ENCODE measurements at regions not wholly inside any gene's neighbourhood (a gene's known extent, or its start where the extent isn't known, plus 50 kb on each side); places are given as distances from the start of the nearest gene placed in this dataset.

DNA sequence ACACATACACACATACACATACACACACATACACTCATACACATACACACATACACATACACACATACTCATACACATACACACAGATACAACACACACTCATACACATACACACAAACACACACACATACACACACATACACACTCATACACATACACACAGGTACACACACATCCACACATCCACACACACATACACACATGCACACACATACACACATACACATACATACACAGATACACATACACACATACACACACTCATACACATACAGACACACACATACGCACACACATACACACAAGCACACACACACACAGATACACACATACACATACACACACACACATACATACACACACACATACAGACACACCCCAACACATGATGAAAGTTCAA lies 729.1 kb upstream of the SOX11 start:
- Histone ChIP-seq H3K9ac (ENCODE audit: insufficient read depth, low read depth, low read length) (no peak overlapping the region), H3K4me3 (replicated peaks in 1 of 3; ENCODE audit: insufficient read depth in 1 of 3, low read depth in 2 of 3, low read length in 3 of 3) (no peak overlapping the region), H2AFZ (ENCODE audit: low read length) (no peak overlapping the region), H3K4me2 (ENCODE audit: low read depth, low read length) (no peak overlapping the region), H3K27me3 (ENCODE audit: control insufficient read depth in 1 of 2, insufficient read depth in 2 of 2, low read length in 2 of 2) (no peaks in the 10 kb centered on the region), H3K27ac (ENCODE audit: extremely low read length, insufficient read depth, low read length) (no peak overlapping the region), H3K36me3 (replicated peaks in 1 of 2; ENCODE audit: control insufficient read depth in 1 of 2, insufficient read depth in 2 of 2, low read length in 2 of 2) (no peaks in the 10 kb centered on the region), H3K79me2 (ENCODE audit: insufficient read depth, low read length) (no peaks in the 10 kb centered on the region), H3K4me1 (ENCODE audit: insufficient read depth, low read length) (no peaks in the 10 kb centered on the region), H4K20me1 (ENCODE audit: insufficient read depth, low read length) (no peaks in the 10 kb centered on the region), H3K9me3 (ENCODE audit: low read length) (peaks cover 11% of the 10 kb centered on the region)
- peak; percentile 57 for FAIRE-seq
- in situ Hi-C loops (cut with HindIII; ENCODE audit: extremely low pct_ligation_motif_present, low pct_unique_long_range_greater_than_20kb), result no loop called here
- POLR2A ChIA-PET, result no interaction called here
- ATAC-seq, result no peak
- no TSS peak for BruUV-seq (replicated peaks)
- intact Hi-C loops (cut with micrococcal nuclease; ENCODE audit: unreplicated experiment), result no loop called here
- 0% methylated on average over 1 of the region's 1 CpG for WGBS (ENCODE audit: low lambda C conversion rate)
- DNase-seq (ENCODE audit: low spot score), result no peak
- CTCF ChIA-PET (ENCODE audit: low intra/inter-chr PET ratio, low total read pairs), result no interaction called here
- TF ChIP-seq, protein P1, sequence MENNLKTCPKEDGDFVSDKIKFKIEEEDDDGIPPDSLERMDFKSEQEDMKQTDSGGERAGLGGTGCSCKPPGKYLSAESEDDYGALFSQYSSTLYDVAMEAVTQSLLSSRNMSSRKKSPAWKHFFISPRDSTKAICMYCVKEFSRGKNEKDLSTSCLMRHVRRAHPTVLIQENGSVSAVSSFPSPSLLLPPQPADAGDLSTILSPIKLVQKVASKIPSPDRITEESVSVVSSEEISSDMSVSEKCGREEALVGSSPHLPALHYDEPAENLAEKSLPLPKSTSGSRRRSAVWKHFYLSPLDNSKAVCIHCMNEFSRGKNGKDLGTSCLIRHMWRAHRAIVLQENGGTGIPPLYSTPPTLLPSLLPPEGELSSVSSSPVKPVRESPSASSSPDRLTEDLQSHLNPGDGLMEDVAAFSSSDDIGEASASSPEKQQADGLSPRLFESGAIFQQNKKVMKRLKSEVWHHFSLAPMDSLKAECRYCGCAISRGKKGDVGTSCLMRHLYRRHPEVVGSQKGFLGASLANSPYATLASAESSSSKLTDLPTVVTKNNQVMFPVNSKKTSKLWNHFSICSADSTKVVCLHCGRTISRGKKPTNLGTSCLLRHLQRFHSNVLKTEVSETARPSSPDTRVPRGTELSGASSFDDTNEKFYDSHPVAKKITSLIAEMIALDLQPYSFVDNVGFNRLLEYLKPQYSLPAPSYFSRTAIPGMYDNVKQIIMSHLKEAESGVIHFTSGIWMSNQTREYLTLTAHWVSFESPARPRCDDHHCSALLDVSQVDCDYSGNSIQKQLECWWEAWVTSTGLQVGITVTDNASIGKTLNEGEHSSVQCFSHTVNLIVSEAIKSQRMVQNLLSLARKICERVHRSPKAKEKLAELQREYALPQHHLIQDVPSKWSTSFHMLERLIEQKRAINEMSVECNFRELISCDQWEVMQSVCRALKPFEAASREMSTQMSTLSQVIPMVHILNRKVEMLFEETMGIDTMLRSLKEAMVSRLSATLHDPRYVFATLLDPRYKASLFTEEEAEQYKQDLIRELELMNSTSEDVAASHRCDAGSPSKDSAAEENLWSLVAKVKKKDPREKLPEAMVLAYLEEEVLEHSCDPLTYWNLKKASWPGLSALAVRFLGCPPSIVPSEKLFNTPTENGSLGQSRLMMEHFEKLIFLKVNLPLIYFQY (CRISPR knock-in tag; IDR thresholded peaks at IDR 0.05; ENCODE audit: borderline replicate concordance), result no peak
- no peak for TF ChIP-seq ZNF326 (CRISPR knock-in tag; IDR thresholded peaks at IDR 0.05; ENCODE audit: borderline replicate concordance)
- TF ChIP-seq ZNF329 (CRISPR knock-in tag; IDR thresholded peaks at IDR 0.05; ENCODE audit: low read depth), result no peak
- TF ChIP-seq CREB1 (IDR thresholded peaks at IDR 0.05), result peak; percentile 17; the same call in 1 of the 2 replicates
- no peak for TF ChIP-seq CREB1 (CRISPR knock-in tag; IDR thresholded peaks at IDR 0.05)
- TF ChIP-seq, protein P2, sequence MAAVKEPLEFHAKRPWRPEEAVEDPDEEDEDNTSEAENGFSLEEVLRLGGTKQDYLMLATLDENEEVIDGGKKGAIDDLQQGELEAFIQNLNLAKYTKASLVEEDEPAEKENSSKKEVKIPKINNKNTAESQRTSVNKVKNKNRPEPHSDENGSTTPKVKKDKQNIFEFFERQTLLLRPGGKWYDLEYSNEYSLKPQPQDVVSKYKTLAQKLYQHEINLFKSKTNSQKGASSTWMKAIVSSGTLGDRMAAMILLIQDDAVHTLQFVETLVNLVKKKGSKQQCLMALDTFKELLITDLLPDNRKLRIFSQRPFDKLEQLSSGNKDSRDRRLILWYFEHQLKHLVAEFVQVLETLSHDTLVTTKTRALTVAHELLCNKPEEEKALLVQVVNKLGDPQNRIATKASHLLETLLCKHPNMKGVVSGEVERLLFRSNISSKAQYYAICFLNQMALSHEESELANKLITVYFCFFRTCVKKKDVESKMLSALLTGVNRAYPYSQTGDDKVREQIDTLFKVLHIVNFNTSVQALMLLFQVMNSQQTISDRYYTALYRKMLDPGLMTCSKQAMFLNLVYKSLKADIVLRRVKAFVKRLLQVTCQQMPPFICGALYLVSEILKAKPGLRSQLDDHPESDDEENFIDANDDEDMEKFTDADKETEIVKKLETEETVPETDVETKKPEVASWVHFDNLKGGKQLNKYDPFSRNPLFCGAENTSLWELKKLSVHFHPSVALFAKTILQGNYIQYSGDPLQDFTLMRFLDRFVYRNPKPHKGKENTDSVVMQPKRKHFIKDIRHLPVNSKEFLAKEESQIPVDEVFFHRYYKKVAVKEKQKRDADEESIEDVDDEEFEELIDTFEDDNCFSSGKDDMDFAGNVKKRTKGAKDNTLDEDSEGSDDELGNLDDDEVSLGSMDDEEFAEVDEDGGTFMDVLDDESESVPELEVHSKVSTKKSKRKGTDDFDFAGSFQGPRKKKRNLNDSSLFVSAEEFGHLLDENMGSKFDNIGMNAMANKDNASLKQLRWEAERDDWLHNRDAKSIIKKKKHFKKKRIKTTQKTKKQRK (IDR thresholded peaks at IDR 0.05; ENCODE audit: low read length), result no peak
- TF ChIP-seq SATB2 (CRISPR knock-in tag; IDR thresholded peaks at IDR 0.05), result no peak
- TF ChIP-seq NRL (CRISPR knock-in tag; IDR thresholded peaks at IDR 0.05; ENCODE audit: borderline replicate concordance), result no peak
- TF ChIP-seq KLF6 (CRISPR knock-in tag; IDR thresholded peaks at IDR 0.05), result no peak
- no peak for TF ChIP-seq ZNF768 (CRISPR knock-in tag; IDR thresholded peaks at IDR 0.05)
- TF ChIP-seq SOX6 (IDR thresholded peaks at IDR 0.05), result peak; percentile 65; the same call in 1 of the 2 replicates
- no peak for TF ChIP-seq SOX6 (CRISPR knock-in tag; IDR thresholded peaks at IDR 0.05)
- TF ChIP-seq ZNF20 (CRISPR knock-in tag; IDR thresholded peaks at IDR 0.05), result no peak
- no peak for TF ChIP-seq RCOR2 (CRISPR knock-in tag; IDR thresholded peaks at IDR 0.05)
- no peak for TF ChIP-seq ARNTL (CRISPR knock-in tag; IDR thresholded peaks at IDR 0.05)
- TF ChIP-seq MAFF (IDR thresholded peaks at IDR 0.05; ENCODE audit: low read depth, low read length), result no peak
- TF ChIP-seq, protein P3, sequence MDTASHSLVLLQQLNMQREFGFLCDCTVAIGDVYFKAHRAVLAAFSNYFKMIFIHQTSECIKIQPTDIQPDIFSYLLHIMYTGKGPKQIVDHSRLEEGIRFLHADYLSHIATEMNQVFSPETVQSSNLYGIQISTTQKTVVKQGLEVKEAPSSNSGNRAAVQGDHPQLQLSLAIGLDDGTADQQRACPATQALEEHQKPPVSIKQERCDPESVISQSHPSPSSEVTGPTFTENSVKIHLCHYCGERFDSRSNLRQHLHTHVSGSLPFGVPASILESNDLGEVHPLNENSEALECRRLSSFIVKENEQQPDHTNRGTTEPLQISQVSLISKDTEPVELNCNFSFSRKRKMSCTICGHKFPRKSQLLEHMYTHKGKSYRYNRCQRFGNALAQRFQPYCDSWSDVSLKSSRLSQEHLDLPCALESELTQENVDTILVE (CRISPR knock-in tag; IDR thresholded peaks at IDR 0.05), result no peak
- TF ChIP-seq ARNT (IDR thresholded peaks at IDR 0.05), result 0 out of 2 replicates have a peak, but pooled peaks have one; percentile 51
- TF ChIP-seq ZNF282 (IDR thresholded peaks at IDR 0.05; ENCODE audit: partially characterized antibody), result peak; percentile 17
- 0 out of 2 replicates have a peak, but pooled peaks have one; percentile 11 for TF ChIP-seq LCORL (IDR thresholded peaks at IDR 0.05)
- no peak for TF ChIP-seq LCORL (CRISPR knock-in tag; IDR thresholded peaks at IDR 0.05)
- TF ChIP-seq JUN (CRISPR knock-in tag; IDR thresholded peaks at IDR 0.05), result no peak
